Colon (tissue), 2 donors: ENCODE measurements at regions not wholly inside any gene's neighbourhood (a gene's known extent, or its start where the extent isn't known, plus 50 kb on each side); places are given as distances from the start of the nearest gene placed in this dataset.

Experiments
- FAIRE-seq: peaks from 2 replicates; lab custom pipeline; 2012; peaks lifted over from hg19 to GRCh38; lab: Jason Lieb, UNC
- donor health status: control.
- donor health status: control.

GRCh38 chr17:33651686-33652085, 358.6 kb upstream of the ASIC2 start:
- FAIRE-seq = no peak

GRCh38 chr17:33652731-33653398, 359.8 kb upstream of the ASIC2 start:
- no peak for FAIRE-seq

GRCh38 chr17:33653399-33653788, 360.3 kb upstream of the ASIC2 start:
- no peak for FAIRE-seq

- FAIRE-seq = no peak
Measured at GRCh38 chr17:33657181-33657580, 364.1 kb upstream of the ASIC2 start.

GRCh38 chr17:33661975-33662374, 368.9 kb upstream of the ASIC2 start:
- FAIRE-seq = no peak

GRCh38 chr17:33664116-33664840, 371.2 kb upstream of the ASIC2 start:
- FAIRE-seq = no peak

- no peak for FAIRE-seq
Measured at GRCh38 chr17:33667052-33667509, 374.0 kb upstream of the ASIC2 start.

GRCh38 chr17:33667671-33668070, 374.6 kb upstream of the ASIC2 start:
- FAIRE-seq = no peak

- no peak for FAIRE-seq
Measured at GRCh38 chr17:33668516-33668915, 375.4 kb upstream of the ASIC2 start.

- no peak for FAIRE-seq
Measured at GRCh38 chr17:33671491-33671890, 378.4 kb upstream of the ASIC2 start.

GRCh38 chr17:33674685-33675084, 381.6 kb upstream of the ASIC2 start:
- no peak for FAIRE-seq

GRCh38 chr17:33676444-33676843, 383.3 kb upstream of the ASIC2 start:
- FAIRE-seq = no peak

- no peak for FAIRE-seq
Measured at GRCh38 chr17:33679595-33679994, 386.5 kb upstream of the ASIC2 start.

GRCh38 chr17:33680472-33680871, 387.4 kb upstream of the ASIC2 start:
- no peak for FAIRE-seq

GRCh38 chr17:33682599-33682998, 389.5 kb upstream of the ASIC2 start:
- no peak for FAIRE-seq

- FAIRE-seq = no peak
Measured at GRCh38 chr17:33684735-33685134, 391.6 kb upstream of the ASIC2 start.

GRCh38 chr17:33686171-33686570, 393.1 kb upstream of the ASIC2 start:
- FAIRE-seq = no peak

GRCh38 chr17:33687831-33688230, 394.7 kb upstream of the ASIC2 start:
- FAIRE-seq = no peak

GRCh38 chr17:33688771-33689170, 395.7 kb upstream of the ASIC2 start:
- FAIRE-seq = no peak

GRCh38 chr17:33689725-33690124, 396.6 kb upstream of the ASIC2 start:
- FAIRE-seq = no peak

GRCh38 chr17:33695431-33695830, 402.3 kb upstream of the ASIC2 start:
- no peak for FAIRE-seq

- no peak for FAIRE-seq
Measured at GRCh38 chr17:33696102-33696501, 403.0 kb upstream of the ASIC2 start.

GRCh38 chr17:33697557-33697956, 404.5 kb upstream of the ASIC2 start:
- FAIRE-seq = no peak

GRCh38 chr17:33701910-33702309, 408.8 kb upstream of the ASIC2 start:
- FAIRE-seq = no peak
